H1 (cell line): ENCODE measurements at regions not wholly inside any gene's neighbourhood (a gene's known extent, or its start where the extent isn't known, plus 50 kb on each side); places are given as distances from the start of the nearest gene placed in this dataset.

Experiments used
- CTCF ChIA-PET: fragments of 300-600 bp; sonication (Branson Sonifier 250); formaldehyde crosslinking; loops from one replicate; lab custom pipeline; 2021; ENCODE audit not compliant: partially characterized antibody; lab: Charles Lee
- POLR2A ChIA-PET: fragments of 300-600 bp; sonication (Branson Sonifier 250); formaldehyde crosslinking; loops from one replicate; lab custom pipeline; 2021; ENCODE audit warnings: inconsistent platforms; ENCODE audit not compliant: partially characterized antibody; lab: Charles Lee
- DNase-seq, 2 experiments: peaks; one replicate each; pipeline versions ENCODE4 v3.0.0 to v3.0.0-alpha.2; 2010 to 2022; ENCODE audit warnings: low spot score in 2 of 2, low read depth in 1 of 2, mixed read lengths in 1 of 2
- FAIRE-seq: peaks from 2 replicates; lab custom pipeline; 2011; peaks lifted over from hg19 to GRCh38; lab: Jason Lieb, UNC
- H2AFZ ChIP-seq: 2 replicates; pipeline ENCODE4 v1.8.1; 2012; ENCODE audit warnings: low read length, inconsistent platforms
- H2AK5ac ChIP-seq: 2 replicates; pipeline ENCODE4 v1.6.1; 2013; ENCODE audit warnings: low read depth, low read length
- H2BK120ac ChIP-seq: replicated peaks from 2 replicates; pipeline ENCODE3; 2013; ENCODE audit warnings: low read depth, low read length, inconsistent platforms
- H2BK12ac ChIP-seq: 2 replicates; pipeline ENCODE4 v1.6.1; 2013; ENCODE audit warnings: low read depth, low read length
- H2BK15ac ChIP-seq: 2 replicates; pipeline ENCODE4 v1.6.1; 2013; ENCODE audit warnings: low read length
- H2BK20ac ChIP-seq: 2 replicates; pipeline ENCODE4 v1.6.1; 2013; ENCODE audit warnings: low read length
- H2BK5ac ChIP-seq: 2 replicates; pipeline ENCODE4 v1.6.1; 2013; ENCODE audit warnings: low read depth, low read length
- H3K14ac ChIP-seq: 2 replicates; pipeline ENCODE4 v1.6.1; 2013; ENCODE audit warnings: inconsistent platforms; ENCODE audit not compliant: insufficient read length
- H3K18ac ChIP-seq: 2 replicates; pipeline ENCODE4 v1.6.1; 2013; ENCODE audit warnings: low read length; ENCODE audit errors: extremely low read depth
- H3K23ac ChIP-seq: 2 replicates; pipeline ENCODE4 v1.6.1; 2013; ENCODE audit warnings: inconsistent platforms; ENCODE audit not compliant: insufficient read length
- H3K23me2 ChIP-seq: 2 replicates; pipeline ENCODE4 v1.6.1; 2013; ENCODE audit warnings: low read depth, low read length
- H3K27ac ChIP-seq: 2 replicates; pipeline ENCODE4 v1.6.1; 2011; ENCODE audit warnings: low read depth, low read length, inconsistent platforms
- H3K27me3 ChIP-seq, 4 experiments: replicated peaks in 1 of 4; 1 replicate in 1 of 4; 2 replicates in 3 of 4; pipeline versions ENCODE4 v1.6.1 to v1.8.1; 2011 to 2013; ENCODE audit warnings: low read length in 3 of 4, mild to moderate bottlenecking in 3 of 4, inconsistent platforms in 2 of 4, mixed read lengths in 2 of 4, moderate library complexity in 1 of 4; ENCODE audit not compliant: control insufficient read depth in 3 of 4, insufficient read depth in 3 of 4; ENCODE audit errors: extremely low read depth in 1 of 4
- H3K36me3 ChIP-seq, 4 experiments: 2 replicates each; pipeline versions ENCODE4 v1.6.1 to v1.8.1; 2011 to 2013; ENCODE audit warnings: mild to moderate bottlenecking in 4 of 4, low read length in 3 of 4, moderate library complexity in 2 of 4, control low read depth in 1 of 4, inconsistent platforms in 1 of 4; ENCODE audit not compliant: insufficient read depth in 4 of 4, control insufficient read depth in 2 of 4
- H3K4ac ChIP-seq: replicated peaks from 2 replicates; pipeline ENCODE3; 2013; ENCODE audit warnings: low read length, low read depth, mixed read lengths, inconsistent platforms; ENCODE audit not compliant: insufficient read length
- H3K4me1 ChIP-seq, 4 experiments: replicated peaks in 1 of 4; 1 replicate in 1 of 4; 2 replicates in 3 of 4; pipeline versions ENCODE4 v1.6.1 to v1.8.1; 2011 to 2013; ENCODE audit warnings: low read length in 3 of 4, inconsistent platforms in 2 of 4, mixed read lengths in 1 of 4; ENCODE audit not compliant: insufficient read depth in 4 of 4, control insufficient read depth in 3 of 4
- H3K4me2 ChIP-seq, 2 experiments: 2 replicates each; pipeline versions ENCODE4 v1.6.1 to v1.8.1; 2011 to 2013; ENCODE audit warnings: low read depth in 2 of 2, low read length in 2 of 2, control low read depth in 1 of 2, inconsistent platforms in 1 of 2, mild to moderate bottlenecking in 1 of 2; ENCODE audit not compliant: insufficient read depth in 1 of 2
- H3K4me3 ChIP-seq, 4 experiments: fragments of 200-600, 300-600 bp in 1 of 4; sonication (generic), shearing (Covaris generic), sonication (Bioruptor Twin) in 1 of 4; 2 replicates each; pipeline versions ENCODE4 v1.5.1 to v1.8.1; 2011 to 2016; ENCODE audit warnings: low read length in 4 of 4, low read depth in 3 of 4, control low read depth in 2 of 4, inconsistent platforms in 2 of 4, mild to moderate bottlenecking in 2 of 4, mixed read lengths in 1 of 4, moderate library complexity in 1 of 4; ENCODE audit not compliant: insufficient read depth in 2 of 4; ENCODE audit errors: extremely low read depth in 1 of 4
- H3K56ac ChIP-seq: replicated peaks from 2 replicates; pipeline ENCODE3; 2013; ENCODE audit warnings: low read depth, mild to moderate bottlenecking, mixed read lengths, low read length, inconsistent platforms; ENCODE audit not compliant: insufficient read length
- H3K79me1 ChIP-seq: 2 replicates; pipeline ENCODE4 v1.6.1; 2013; ENCODE audit warnings: low read depth, low read length, control low read depth
- H3K79me2 ChIP-seq, 2 experiments: 2 replicates each; pipeline versions ENCODE4 v1.6.1 to v1.8.1; 2012 to 2013; ENCODE audit warnings: low read length in 2 of 2, mild to moderate bottlenecking in 2 of 2, inconsistent platforms in 1 of 2; ENCODE audit not compliant: insufficient read depth in 2 of 2, control insufficient read depth in 1 of 2
- H3K9ac ChIP-seq, 4 experiments: replicated peaks in 1 of 4; 1 replicate in 1 of 4; 2 replicates in 3 of 4; pipeline versions ENCODE4 v1.6.1 to v1.8.1; 2011 to 2013; ENCODE audit warnings: low read depth in 3 of 4, low read length in 3 of 4, control low read depth in 2 of 4, mild to moderate bottlenecking in 2 of 4, moderate library complexity in 2 of 4, inconsistent platforms in 1 of 4; ENCODE audit errors: extremely low read depth in 1 of 4
- H3K9me3 ChIP-seq, 2 experiments: 2 replicates each; pipeline versions ENCODE4 v1.6.1 to v1.8.1; 2012 to 2013; ENCODE audit warnings: mild to moderate bottlenecking in 2 of 2, moderate library complexity in 2 of 2, control low read depth in 1 of 2, inconsistent platforms in 1 of 2, low read depth in 1 of 2, low read length in 1 of 2, mixed read lengths in 1 of 2; ENCODE audit not compliant: insufficient read depth in 2 of 2
- H4K20me1 ChIP-seq, 2 experiments: replicated peaks in 1 of 2; 2 replicates each; pipeline versions ENCODE3 to v1.8.1; 2011 to 2013; ENCODE audit warnings: inconsistent platforms in 2 of 2, low read length in 2 of 2, mild to moderate bottlenecking in 1 of 2; ENCODE audit not compliant: insufficient read depth in 2 of 2, control insufficient read depth in 1 of 2
- H4K5ac ChIP-seq: 2 replicates; pipeline ENCODE4 v1.6.1; 2013; ENCODE audit warnings: low read length, low read depth, mixed read lengths, inconsistent platforms; ENCODE audit not compliant: insufficient read length
- H4K8ac ChIP-seq: 2 replicates; pipeline ENCODE4 v1.8.0; 2013; ENCODE audit warnings: mild to moderate bottlenecking, moderate library complexity, low read length, inconsistent platforms; ENCODE audit not compliant: insufficient read depth; ENCODE audit errors: extremely low read depth
- H4K91ac ChIP-seq: replicated peaks from 2 replicates; pipeline ENCODE3; 2013; ENCODE audit warnings: low read length, mixed read lengths, inconsistent platforms; ENCODE audit not compliant: insufficient read length
- ATF2 ChIP-seq: IDR thresholded peaks from 2 replicates; pipeline ENCODE4 v1.6.1; 2012; ENCODE audit warnings: low read length, inconsistent platforms
- CBX5 ChIP-seq: fragments of 300-800, 300-1000 bp; sonication (generic); IDR thresholded peaks from 2 replicates; pipeline ENCODE4 v1.7.1; 2016; ENCODE audit warnings: antibody characterized with exemption, low read length, low read depth
- E2F6 ChIP-seq: IDR thresholded peaks from 2 replicates; pipeline ENCODE4 v1.6.1; 2012; ENCODE audit warnings: inconsistent platforms
- EP300 ChIP-seq, 2 experiments: IDR thresholded peaks; 1 replicate in 1 of 2; 2 replicates in 1 of 2; pipeline ENCODE4 v1.6.1; 2011 to 2012; ENCODE audit warnings: low read depth in 2 of 2, low read length in 2 of 2, mild to moderate bottlenecking in 2 of 2, borderline replicate concordance in 1 of 2, inconsistent platforms in 1 of 2, moderate library complexity in 1 of 2
- HDAC6 ChIP-seq: IDR thresholded peaks from one replicate; pipeline ENCODE4 v1.7.1; 2012; ENCODE audit warnings: low read depth, mild to moderate bottlenecking, inconsistent platforms, low read length, moderate library complexity
- KDM1A ChIP-seq: fragments of 200-600, 300-600 bp; sonication (generic); IDR thresholded peaks from 2 replicates; pipeline ENCODE4 v1.7.1; 2016; ENCODE audit warnings: mild to moderate bottlenecking, low read length, borderline replicate concordance
- KDM5A ChIP-seq: fragments of 200-600 bp; IDR thresholded peaks from 2 replicates; pipeline ENCODE4 v1.7.1; 2012; ENCODE audit warnings: mild to moderate bottlenecking, low read length, inconsistent platforms, mixed read lengths
- POLR2AphosphoS5 ChIP-seq: IDR thresholded peaks from 2 replicates; pipeline ENCODE4 v1.6.1; 2011; ENCODE audit warnings: low read depth, low read length
- SIX5 ChIP-seq: IDR thresholded peaks from 2 replicates; pipeline ENCODE4 v1.6.1; 2011; ENCODE audit warnings: mild to moderate bottlenecking, low read depth, low read length
- SP1 ChIP-seq: IDR thresholded peaks from 2 replicates; pipeline ENCODE4 v1.6.1; 2011; ENCODE audit warnings: low read depth, low read length
- TCF12 ChIP-seq: IDR thresholded peaks from 2 replicates; pipeline ENCODE4 v1.6.1; 2011; ENCODE audit warnings: low read depth, mild to moderate bottlenecking, low read length
- USF2 ChIP-seq: IDR thresholded peaks from 2 replicates; pipeline ENCODE4 v1.6.1; 2011; ENCODE audit warnings: low read length, improper control_type of control experiment
- WGBS, 2 experiments: shearing (Covaris generic) in 1 of 2; methylation state at CpG; one replicate each; pipeline versions ENCODE4 v1.1.6 to v1.1.7; 2013 to 2015; ENCODE audit warnings: low lambda C conversion rate in 2 of 2, mixed read lengths in 2 of 2, inconsistent platforms in 1 of 2, low coverage in 1 of 2, missing lambda C conversion rate in 1 of 2; ENCODE audit not compliant: insufficient replicate concordance in 2 of 2, insufficient coverage in 1 of 2, insufficient read length in 1 of 2; ENCODE audit errors: extremely low coverage in 1 of 2, missing lambda C conversion rate in 1 of 2; 5-methylcytosine and 5-hydroxymethylcytosine counted together

GRCh38 chr2:239678186-239678490 lies 277.3 kb upstream of the HDAC4 start:
- Histone ChIP-seq H3K36me3 (no peaks in the 10 kb centered on the region), H3K4me2 (no peak overlapping the region), H3K4me1 (no peaks in the 10 kb centered on the region), H3K27me3 (no peaks in the 10 kb centered on the region; a peak in 1 of 7 replicates), H3K27ac (no peak overlapping the region), H2BK5ac (no peak overlapping the region), H4K91ac (no peak overlapping the region), H3K23me2 (no peaks in the 10 kb centered on the region), H3K79me1 (no peaks in the 10 kb centered on the region), H3K4ac (no peak overlapping the region), H2BK120ac (no peak overlapping the region), H3K14ac (no peak overlapping the region), H3K9me3 (no peaks in the 10 kb centered on the region), H4K8ac (no peak overlapping the region; the same call in 1 of the 2 replicates), H2AK5ac (no peak overlapping the region), H2BK15ac (no peak overlapping the region), H4K20me1 (no peaks in the 10 kb centered on the region), H4K5ac (no peak overlapping the region), H2BK12ac (no peak overlapping the region), H3K4me3 (no peak overlapping the region), H3K9ac (no peak overlapping the region), H3K56ac (no peak overlapping the region), H3K23ac (no peak overlapping the region), H3K79me2 (no peaks in the 10 kb centered on the region), H3K18ac (no peak overlapping the region), H2BK20ac (no peak overlapping the region), H2AFZ (no peak overlapping the region)
- CTCF ChIA-PET: no interaction called here
- WGBS, 2 experiments: 90% methylated on average over 8 of the region's 8 CpGs; no CpG with 5 or more reads in 1 of the 2 experiments
- DNase-seq (no peak), FAIRE-seq (no peak)
- POLR2A ChIA-PET: no interaction called here
- TF ChIP-seq KDM1A (no peak), SIX5 (no peak), KDM5A (no peak), TCF12 (no peak), POLR2AphosphoS5 (no peak), CBX5 (no peak), USF2 (no peak), HDAC6 (no peak), ATF2 (no peak), EP300 (IDR thresholded peaks at IDR 0.05; ENCODE audit: borderline replicate concordance in 1 of 2, low read depth in 2 of 2, low read length in 2 of 2) (no peak), E2F6 (no peak), SP1 (no peak)
